ENCODE measurements at regions not wholly inside any gene's neighbourhood (a gene's known extent, or its start where the extent isn't known, plus 50 kb on each side); places are given as distances from the start of the nearest gene placed in this dataset.

DNA sequence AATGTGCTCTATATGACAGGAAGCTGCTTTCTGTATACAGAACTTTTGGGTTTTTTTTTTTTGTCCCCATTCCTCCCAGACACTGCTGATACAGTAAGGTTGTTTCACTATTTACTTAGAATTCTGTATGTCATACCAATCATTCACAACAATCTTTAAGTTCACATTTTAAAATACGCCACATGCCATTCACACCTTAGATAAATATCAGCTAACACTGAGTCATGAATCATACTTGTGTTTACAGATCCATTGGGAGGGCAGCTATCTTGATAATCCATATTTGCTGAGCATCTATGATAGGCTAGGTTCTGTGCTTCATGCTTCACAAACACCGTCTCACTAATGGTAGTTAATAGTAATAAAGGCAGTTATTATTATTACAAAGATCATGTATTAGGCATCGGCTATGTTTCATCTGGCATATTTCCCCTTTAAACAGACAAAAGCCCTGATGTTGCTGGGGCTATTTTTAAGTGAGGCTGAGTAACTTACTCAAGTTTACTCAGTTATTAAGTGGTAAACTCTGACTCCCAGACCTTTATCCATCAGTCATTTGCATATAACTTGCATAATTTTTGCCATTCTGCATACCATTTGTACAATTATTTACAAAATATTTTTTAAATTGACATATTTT, 152.2 kb upstream of the HMHB1 start:
- no peak for TF ChIP-seq EZH2 (IDR thresholded peaks at IDR 0.05; ENCODE audit: low read depth)
- TF ChIP-seq, protein P1, sequence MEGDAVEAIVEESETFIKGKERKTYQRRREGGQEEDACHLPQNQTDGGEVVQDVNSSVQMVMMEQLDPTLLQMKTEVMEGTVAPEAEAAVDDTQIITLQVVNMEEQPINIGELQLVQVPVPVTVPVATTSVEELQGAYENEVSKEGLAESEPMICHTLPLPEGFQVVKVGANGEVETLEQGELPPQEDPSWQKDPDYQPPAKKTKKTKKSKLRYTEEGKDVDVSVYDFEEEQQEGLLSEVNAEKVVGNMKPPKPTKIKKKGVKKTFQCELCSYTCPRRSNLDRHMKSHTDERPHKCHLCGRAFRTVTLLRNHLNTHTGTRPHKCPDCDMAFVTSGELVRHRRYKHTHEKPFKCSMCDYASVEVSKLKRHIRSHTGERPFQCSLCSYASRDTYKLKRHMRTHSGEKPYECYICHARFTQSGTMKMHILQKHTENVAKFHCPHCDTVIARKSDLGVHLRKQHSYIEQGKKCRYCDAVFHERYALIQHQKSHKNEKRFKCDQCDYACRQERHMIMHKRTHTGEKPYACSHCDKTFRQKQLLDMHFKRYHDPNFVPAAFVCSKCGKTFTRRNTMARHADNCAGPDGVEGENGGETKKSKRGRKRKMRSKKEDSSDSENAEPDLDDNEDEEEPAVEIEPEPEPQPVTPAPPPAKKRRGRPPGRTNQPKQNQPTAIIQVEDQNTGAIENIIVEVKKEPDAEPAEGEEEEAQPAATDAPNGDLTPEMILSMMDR (conservative IDR thresholded peaks at IDR 0.05): no peak

All from PC-9 (cell line).